GM23338 (cell line): ENCODE measurements at regions not wholly inside any gene's neighbourhood (a gene's known extent, or its start where the extent isn't known, plus 50 kb on each side); places are given as distances from the start of the nearest gene placed in this dataset.

Source experiments
- ATAC-seq: fragments of 200-7000 bp; cut with Tn5 transposase; 3 replicates; pipeline ENCODE4 v1.9.1; 2020
- DNase-seq: peaks from one replicate; pipeline ENCODE4 v3.0.0-alpha.2; 2015; ENCODE audit warnings: low spot score
- H2AFZ ChIP-seq: fragments of 200-600 bp; sonication (generic); 2 replicates; pipeline ENCODE4 v1.8.0; 2016; ENCODE audit warnings: antibody characterized with exemption, mild to moderate bottlenecking, moderate library complexity
- H3F3A ChIP-seq: fragments of 200-600 bp; sonication (generic); replicated peaks from 2 replicates; pipeline ENCODE4 v1.8.0; 2017; ENCODE audit warnings: antibody characterized with exemption, mixed run types, low read depth
- H3K27ac ChIP-seq: fragments of 200-600 bp; sonication (generic); 2 replicates; pipeline ENCODE4 v1.6.1; 2016; ENCODE audit warnings: low read depth
- H3K27me3 ChIP-seq: fragments of 200-600 bp; sonication (generic); 2 replicates; pipeline ENCODE4 v1.8.0; 2016; ENCODE audit warnings: mild to moderate bottlenecking, mixed run types, moderate library complexity; ENCODE audit not compliant: insufficient read depth
- H3K36me3 ChIP-seq: fragments of 200-600 bp; sonication (generic); 2 replicates; pipeline ENCODE4 v1.8.0; 2016; ENCODE audit warnings: mild to moderate bottlenecking; ENCODE audit not compliant: insufficient read depth
- H3K4me1 ChIP-seq: fragments of 200-600 bp; sonication (generic); 2 replicates; pipeline ENCODE4 v1.8.0; 2016; ENCODE audit warnings: mild to moderate bottlenecking, moderate library complexity; ENCODE audit not compliant: insufficient read depth
- H3K4me2 ChIP-seq: fragments of 200-600 bp; sonication (generic); 2 replicates; pipeline ENCODE4 v1.7.1; 2017; ENCODE audit warnings: mixed run types
- H3K4me3 ChIP-seq: fragments of 200-600 bp; sonication (generic); 2 replicates; pipeline ENCODE4 v1.6.1; 2016; ENCODE audit warnings: mixed run types
- H3K79me2 ChIP-seq: fragments of 200-600 bp; sonication (generic); replicated peaks from 2 replicates; pipeline ENCODE4 v1.8.0; 2017; ENCODE audit warnings: mild to moderate bottlenecking; ENCODE audit not compliant: insufficient read depth
- H3K9me2 ChIP-seq: fragments of 200-600 bp; sonication (generic); 2 replicates; pipeline ENCODE4 v1.8.0; 2017; ENCODE audit not compliant: insufficient read depth
- H4K20me1 ChIP-seq: fragments of 200-600 bp; sonication (generic); replicated peaks from 2 replicates; pipeline ENCODE4 v1.8.0; 2017; ENCODE audit warnings: mild to moderate bottlenecking; ENCODE audit not compliant: insufficient read depth
- H3K27ac Mint-ChIP-seq: 2 replicates; pipeline ENCODE4 v1.8.0; 2020; ENCODE audit warnings: inconsistent platforms, mild to moderate bottlenecking, moderate library complexity, mixed read lengths
- H3K27me3 Mint-ChIP-seq: 3 replicates; pipeline ENCODE4 v1.8.0; 2022; ENCODE audit warnings: low read depth, mild to moderate bottlenecking, moderate library complexity, mixed read lengths, inconsistent platforms; ENCODE audit not compliant: insufficient read depth, poor library complexity
- H3K36me3 Mint-ChIP-seq: 3 replicates; pipeline ENCODE4 v1.8.0; 2021; ENCODE audit warnings: low read depth, mild to moderate bottlenecking, inconsistent platforms, moderate library complexity, mixed read lengths
- H3K4me1 Mint-ChIP-seq: 3 replicates; pipeline ENCODE4 v1.8.0; 2020; ENCODE audit warnings: mild to moderate bottlenecking, inconsistent platforms, mixed read lengths
- H3K4me3 Mint-ChIP-seq: 3 replicates; pipeline ENCODE4 v1.8.0; 2021; ENCODE audit warnings: moderate library complexity, mild to moderate bottlenecking, inconsistent platforms, mixed read lengths
- H3K9me3 Mint-ChIP-seq: 3 replicates; pipeline ENCODE4 v1.8.0; 2020; ENCODE audit warnings: moderate library complexity, mild to moderate bottlenecking, inconsistent platforms, mixed read lengths
- EZH2 ChIP-seq: fragments of 200-600 bp; sonication (generic); IDR thresholded peaks from one replicate; pipeline ENCODE4 v1.8.0; 2017; ENCODE audit warnings: antibody characterized with exemption, mild to moderate bottlenecking, low read depth; ENCODE audit not compliant: unreplicated experiment
- EZH2phosphoT487 ChIP-seq: fragments of 200-600 bp; sonication (generic); IDR thresholded peaks from one replicate; pipeline ENCODE4 v1.8.1; 2018; ENCODE audit warnings: antibody characterized with exemption; ENCODE audit not compliant: unreplicated experiment
- JUNB ChIP-seq: IDR thresholded peaks from one replicate; pipeline ENCODE4 v1.6.1; 2016; ENCODE audit warnings: antibody characterized with exemption; ENCODE audit not compliant: unreplicated experiment
- NANOG ChIP-seq: IDR thresholded peaks from 2 replicates; pipeline ENCODE4 v1.6.1; 2016; ENCODE audit warnings: antibody characterized with exemption, borderline replicate concordance
- POLR2AphosphoS5 ChIP-seq: IDR thresholded peaks from 2 replicates; pipeline ENCODE4 v1.6.1; 2016; ENCODE audit warnings: antibody characterized with exemption, low read depth
- STAT1 ChIP-seq: IDR thresholded peaks from one replicate; pipeline ENCODE4 v1.6.1; 2016; ENCODE audit warnings: antibody characterized with exemption; ENCODE audit not compliant: unreplicated experiment
- ZNF114 ChIP-seq: fragments of 250-450 bp; sonication (Bioruptor Pico); IDR thresholded peaks from 2 replicates; pipeline ENCODE4 v1.5.0; 2020; ENCODE audit warnings: mild to moderate bottlenecking, moderate library complexity
- ZNF331 ChIP-seq: fragments of 250-450 bp; sonication (Bioruptor Pico); IDR thresholded peaks from 2 replicates; pipeline ENCODE4 v1.5.0; 2020; ENCODE audit warnings: low read depth, mild to moderate bottlenecking, moderate library complexity
- ZNF462 ChIP-seq: fragments of 250-450 bp; sonication (Bioruptor Pico); IDR thresholded peaks from 2 replicates; pipeline ENCODE4 v1.5.0; 2020; ENCODE audit warnings: mild to moderate bottlenecking, moderate library complexity
- TF ChIP-seq, protein P1 (sequence below): IDR thresholded peaks from one replicate; pipeline ENCODE4 v1.6.1; 2018; ENCODE audit warnings: antibody characterized with exemption; ENCODE audit not compliant: unreplicated experiment
- TF ChIP-seq, protein P2 (sequence below), 2 experiments: fragments of 200-600 bp in 1 of 2; sonication (generic) in 1 of 2; conservative IDR thresholded peaks; 2 replicates each; pipeline versions ENCODE4 v1.5.1 to v1.6.1; 2016 to 2017; ENCODE audit warnings: antibody characterized with exemption in 2 of 2, low read depth in 2 of 2, mild to moderate bottlenecking in 2 of 2, moderate library complexity in 1 of 2

GRCh38 chr1:14141656-14142055 lies 441.7 kb downstream of the PRDM2 start:
- Histone ChIP-seq H4K20me1 (no peaks in the 10 kb centered on the region), H3F3A (no peaks in the 10 kb centered on the region), H3K4me2 (no peak overlapping the region), H3K4me3 (no peak overlapping the region), H3K27ac (no peak overlapping the region), H3K9me2 (peaks cover 16% of the 10 kb centered on the region), H3K79me2 (no peaks in the 10 kb centered on the region), H3K27me3 (no peaks in the 10 kb centered on the region), H2AFZ (no peak overlapping the region), H3K4me1 (peaks cover 8% of the 10 kb centered on the region), H3K36me3 (no peaks in the 10 kb centered on the region)
- DNase-seq (no peak), ATAC-seq (no peak)
- TF ChIP-seq EZH2phosphoT487 (no peak), POLR2AphosphoS5 (no peak), STAT1 (no peak), ZNF462 (CRISPR knock-in tag) (no peak), NANOG (no peak), ZNF331 (CRISPR knock-in tag) (no peak), EZH2 (no peak), JUNB (no peak), ZNF114 (CRISPR knock-in tag) (no peak)
- TF ChIP-seq, protein P1, sequence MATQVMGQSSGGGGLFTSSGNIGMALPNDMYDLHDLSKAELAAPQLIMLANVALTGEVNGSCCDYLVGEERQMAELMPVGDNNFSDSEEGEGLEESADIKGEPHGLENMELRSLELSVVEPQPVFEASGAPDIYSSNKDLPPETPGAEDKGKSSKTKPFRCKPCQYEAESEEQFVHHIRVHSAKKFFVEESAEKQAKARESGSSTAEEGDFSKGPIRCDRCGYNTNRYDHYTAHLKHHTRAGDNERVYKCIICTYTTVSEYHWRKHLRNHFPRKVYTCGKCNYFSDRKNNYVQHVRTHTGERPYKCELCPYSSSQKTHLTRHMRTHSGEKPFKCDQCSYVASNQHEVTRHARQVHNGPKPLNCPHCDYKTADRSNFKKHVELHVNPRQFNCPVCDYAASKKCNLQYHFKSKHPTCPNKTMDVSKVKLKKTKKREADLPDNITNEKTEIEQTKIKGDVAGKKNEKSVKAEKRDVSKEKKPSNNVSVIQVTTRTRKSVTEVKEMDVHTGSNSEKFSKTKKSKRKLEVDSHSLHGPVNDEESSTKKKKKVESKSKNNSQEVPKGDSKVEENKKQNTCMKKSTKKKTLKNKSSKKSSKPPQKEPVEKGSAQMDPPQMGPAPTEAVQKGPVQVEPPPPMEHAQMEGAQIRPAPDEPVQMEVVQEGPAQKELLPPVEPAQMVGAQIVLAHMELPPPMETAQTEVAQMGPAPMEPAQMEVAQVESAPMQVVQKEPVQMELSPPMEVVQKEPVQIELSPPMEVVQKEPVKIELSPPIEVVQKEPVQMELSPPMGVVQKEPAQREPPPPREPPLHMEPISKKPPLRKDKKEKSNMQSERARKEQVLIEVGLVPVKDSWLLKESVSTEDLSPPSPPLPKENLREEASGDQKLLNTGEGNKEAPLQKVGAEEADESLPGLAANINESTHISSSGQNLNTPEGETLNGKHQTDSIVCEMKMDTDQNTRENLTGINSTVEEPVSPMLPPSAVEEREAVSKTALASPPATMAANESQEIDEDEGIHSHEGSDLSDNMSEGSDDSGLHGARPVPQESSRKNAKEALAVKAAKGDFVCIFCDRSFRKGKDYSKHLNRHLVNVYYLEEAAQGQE, result no peak
- TF ChIP-seq, protein P2, sequence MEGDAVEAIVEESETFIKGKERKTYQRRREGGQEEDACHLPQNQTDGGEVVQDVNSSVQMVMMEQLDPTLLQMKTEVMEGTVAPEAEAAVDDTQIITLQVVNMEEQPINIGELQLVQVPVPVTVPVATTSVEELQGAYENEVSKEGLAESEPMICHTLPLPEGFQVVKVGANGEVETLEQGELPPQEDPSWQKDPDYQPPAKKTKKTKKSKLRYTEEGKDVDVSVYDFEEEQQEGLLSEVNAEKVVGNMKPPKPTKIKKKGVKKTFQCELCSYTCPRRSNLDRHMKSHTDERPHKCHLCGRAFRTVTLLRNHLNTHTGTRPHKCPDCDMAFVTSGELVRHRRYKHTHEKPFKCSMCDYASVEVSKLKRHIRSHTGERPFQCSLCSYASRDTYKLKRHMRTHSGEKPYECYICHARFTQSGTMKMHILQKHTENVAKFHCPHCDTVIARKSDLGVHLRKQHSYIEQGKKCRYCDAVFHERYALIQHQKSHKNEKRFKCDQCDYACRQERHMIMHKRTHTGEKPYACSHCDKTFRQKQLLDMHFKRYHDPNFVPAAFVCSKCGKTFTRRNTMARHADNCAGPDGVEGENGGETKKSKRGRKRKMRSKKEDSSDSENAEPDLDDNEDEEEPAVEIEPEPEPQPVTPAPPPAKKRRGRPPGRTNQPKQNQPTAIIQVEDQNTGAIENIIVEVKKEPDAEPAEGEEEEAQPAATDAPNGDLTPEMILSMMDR (conservative IDR thresholded peaks at IDR 0.05; ENCODE audit: low read depth in 2 of 2), result no peak
- Mint-ChIP-seq H3K27me3 (peaks cover 7% of the 10 kb centered on the region), H3K4me3 (no peak overlapping the region), H3K36me3 (no peaks in the 10 kb centered on the region), H3K4me1 (peaks cover 5% of the 10 kb centered on the region), H3K9me3 (peaks cover 2% of the 10 kb centered on the region; the same call in 1 of the 3 replicates), H3K27ac (no peak overlapping the region)
